Stimulated activated effector memory CD8-positive, alpha-beta T cell treated with anti-CD3 and anti-CD28 coated beads, Interleukin-12 subunit alpha, Interleukin-12 subunit beta, amount 100 ng/mL, for 72 hours (primary cell): ENCODE measurements at regions not wholly inside any gene's neighbourhood (a gene's known extent, or its start where the extent isn't known, plus 50 kb on each side); places are given as distances from the start of the nearest gene placed in this dataset.
"Not testable (repeated sequence)": the region's sequence is repeated elsewhere in the genome, so short reads cannot be mapped to it uniquely, and the experiment has no call there.

Experiments
- ATAC-seq: fragments of 150-1000 bp; cut with Tn5 transposase; 2 replicates; pipeline ENCODE4 v1.10.0; 2021
- DNase-seq, 2 donors: peaks; one replicate each; pipeline ENCODE4 v3.0.0; 2021 to 2022; ENCODE audit warnings: low spot score in 2 of 2
- H3K27ac Mint-ChIP-seq: one replicate; pipeline ENCODE4 v1.8.0; 2022; ENCODE audit warnings: mild to moderate bottlenecking, mixed read lengths
- H3K36me3 Mint-ChIP-seq: one replicate; pipeline ENCODE4 v1.8.0; 2022; ENCODE audit warnings: mild to moderate bottlenecking, mixed read lengths
- H3K4me1 Mint-ChIP-seq: one replicate; pipeline ENCODE4 v1.8.0; 2022; ENCODE audit warnings: mixed read lengths
- H3K4me3 Mint-ChIP-seq: one replicate; pipeline ENCODE4 v1.8.0; 2022; ENCODE audit warnings: mild to moderate bottlenecking, mixed read lengths
- H3K9me3 Mint-ChIP-seq: one replicate; pipeline ENCODE4 v1.8.0; 2022; ENCODE audit warnings: mixed read lengths

- ATAC-seq (no peak), DNase-seq (no peak)
- Mint-ChIP-seq H3K9me3 (peaks cover 3% of the 10 kb centered on the region), H3K4me1 (no peaks in the 10 kb centered on the region), H3K4me3 (no peak overlapping the region), H3K27ac (no peak overlapping the region), H3K36me3 (no peaks in the 10 kb centered on the region)
Measured at GRCh38 chr1:94769551-94769950, 50.6 kb upstream of the SLC44A3 start.

GRCh38 chr1:94768036-94768435 is 52.1 kb upstream of the SLC44A3 start:
- Mint-ChIP-seq H3K36me3 (no peaks in the 10 kb centered on the region), H3K4me1 (no peaks in the 10 kb centered on the region), H3K27ac (no peak overlapping the region), H3K9me3 (peaks cover 4% of the 10 kb centered on the region), H3K4me3 (no peak overlapping the region)
- DNase-seq (no peak), ATAC-seq (no peak)

- peaks cover 4% of the 10 kb centered on the region for H3K9me3 Mint-ChIP-seq
- H3K27ac Mint-ChIP-seq = no peak overlapping the region
- H3K4me1 Mint-ChIP-seq = no peaks in the 10 kb centered on the region
- DNase-seq (no peak), ATAC-seq (no peak)
- no peak overlapping the region for H3K4me3 Mint-ChIP-seq
- H3K36me3 Mint-ChIP-seq = no peaks in the 10 kb centered on the region
Measured at GRCh38 chr1:94765958-94766357, 54.2 kb upstream of the SLC44A3 start.

GRCh38 chr1:94759188-94759587 is 61.0 kb upstream of the SLC44A3 start:
- no peak overlapping the region for H3K4me3 Mint-ChIP-seq
- no peak overlapping the region for H3K27ac Mint-ChIP-seq
- no peaks in the 10 kb centered on the region for H3K36me3 Mint-ChIP-seq
- H3K9me3 Mint-ChIP-seq = no peaks in the 10 kb centered on the region
- H3K4me1 Mint-ChIP-seq = no peaks in the 10 kb centered on the region
- ATAC-seq = no peak
- DNase-seq = no peak

GRCh38 chr1:94757931-94758330 is 62.2 kb upstream of the SLC44A3 start:
- H3K4me1 Mint-ChIP-seq = no peaks in the 10 kb centered on the region
- no peak overlapping the region for H3K27ac Mint-ChIP-seq
- H3K36me3 Mint-ChIP-seq = no peaks in the 10 kb centered on the region
- no peaks in the 10 kb centered on the region for H3K9me3 Mint-ChIP-seq
- H3K4me3 Mint-ChIP-seq = no peak overlapping the region
- ATAC-seq = no peak
- no peak for DNase-seq

- Mint-ChIP-seq H3K4me1 (no peaks in the 10 kb centered on the region), H3K36me3 (no peaks in the 10 kb centered on the region), H3K4me3 (no peak overlapping the region), H3K9me3 (no peaks in the 10 kb centered on the region), H3K27ac (no peak overlapping the region)
- DNase-seq (no peak), ATAC-seq (no peak)
Measured at GRCh38 chr1:94755675-94756074, 64.5 kb upstream of the SLC44A3 start.

- not testable (repeated sequence) for H3K36me3 Mint-ChIP-seq, H3K27ac Mint-ChIP-seq, ATAC-seq, H3K4me3 Mint-ChIP-seq, H3K9me3 Mint-ChIP-seq, DNase-seq, H3K4me1 Mint-ChIP-seq
Measured at GRCh38 chr1:94755016-94755415, 65.1 kb upstream of the SLC44A3 start.

GRCh38 chr1:94754570-94754969 is 65.6 kb upstream of the SLC44A3 start:
- Mint-ChIP-seq H3K4me3 (no peak overlapping the region), H3K9me3 (peaks cover 5% of the 10 kb centered on the region), H3K36me3 (no peaks in the 10 kb centered on the region), H3K4me1 (no peaks in the 10 kb centered on the region), H3K27ac (no peak overlapping the region)
- DNase-seq (no peak), ATAC-seq (no peak)

- Mint-ChIP-seq H3K27ac (no peak overlapping the region), H3K4me1 (no peaks in the 10 kb centered on the region), H3K36me3 (no peaks in the 10 kb centered on the region), H3K9me3 (peaks cover 5% of the 10 kb centered on the region), H3K4me3 (no peak overlapping the region)
- DNase-seq (no peak), ATAC-seq (no peak)
Measured at GRCh38 chr1:94754095-94754494, 66.1 kb upstream of the SLC44A3 start.

- Mint-ChIP-seq H3K9me3 (peaks cover 5% of the 10 kb centered on the region), H3K27ac (no peak overlapping the region), H3K4me1 (no peaks in the 10 kb centered on the region), H3K36me3 (no peaks in the 10 kb centered on the region), H3K4me3 (no peak overlapping the region)
- DNase-seq (no peak), ATAC-seq (no peak)
Measured at GRCh38 chr1:94753171-94753972, 66.8 kb upstream of the SLC44A3 start.

- not testable (repeated sequence) for H3K4me3 Mint-ChIP-seq, H3K36me3 Mint-ChIP-seq, H3K27ac Mint-ChIP-seq, DNase-seq, ATAC-seq, H3K9me3 Mint-ChIP-seq, H3K4me1 Mint-ChIP-seq
Measured at GRCh38 chr1:94751483-94751882, 68.7 kb upstream of the SLC44A3 start.

GRCh38 chr1:94746635-94747525 is 73.3 kb upstream of the SLC44A3 start:
- ATAC-seq = peak; percentile 8
- no peak for DNase-seq
- Mint-ChIP-seq H3K4me1 (peaks cover under 1% of the 10 kb centered on the region), H3K36me3 (no peaks in the 10 kb centered on the region), H3K4me3 (no peak overlapping the region), H3K9me3 (peaks cover 8% of the 10 kb centered on the region), H3K27ac (no peak overlapping the region)

GRCh38 chr1:94745742-94746141 is 74.4 kb upstream of the SLC44A3 start:
- ATAC-seq (peak; percentile 31), DNase-seq (no peak)
- peaks cover 5% of the 10 kb centered on the region for H3K4me1 Mint-ChIP-seq
- H3K9me3 Mint-ChIP-seq = peaks cover 8% of the 10 kb centered on the region
- H3K27ac Mint-ChIP-seq = no peak overlapping the region
- H3K4me3 Mint-ChIP-seq = no peak overlapping the region
- H3K36me3 Mint-ChIP-seq = no peaks in the 10 kb centered on the region

GRCh38 chr1:94743862-94744261 is 76.3 kb upstream of the SLC44A3 start:
- DNase-seq = no peak

GRCh38 chr1:94741996-94742395 is 78.2 kb upstream of the SLC44A3 start:
- ATAC-seq (no peak), DNase-seq (no peak)
- Mint-ChIP-seq H3K4me1 (peaks cover 5% of the 10 kb centered on the region), H3K4me3 (no peak overlapping the region), H3K27ac (no peak overlapping the region), H3K9me3 (peaks cover 3% of the 10 kb centered on the region), H3K36me3 (no peaks in the 10 kb centered on the region)

More at GRCh38 chr1:94743862-94744261, 76.3 kb upstream of the SLC44A3 start:
- Mint-ChIP-seq H3K36me3 (no peaks in the 10 kb centered on the region), H3K4me3 (no peak overlapping the region), H3K9me3 (peaks cover 3% of the 10 kb centered on the region), H3K27ac (no peak overlapping the region), H3K4me1 (peaks cover 5% of the 10 kb centered on the region)
- ATAC-seq = no peak

GRCh38 chr1:94741510-94741909 is 78.6 kb upstream of the SLC44A3 start:
- H3K9me3 Mint-ChIP-seq = peaks cover 3% of the 10 kb centered on the region
- H3K4me1 Mint-ChIP-seq = peaks cover 5% of the 10 kb centered on the region
- DNase-seq (no peak), ATAC-seq (peak; percentile 46)
- no peak overlapping the region for H3K4me3 Mint-ChIP-seq
- no peaks in the 10 kb centered on the region for H3K36me3 Mint-ChIP-seq
- H3K27ac Mint-ChIP-seq = no peak overlapping the region
